CD14-positive monocyte (primary cell): ENCODE measurements at regions not wholly inside any gene's neighbourhood (a gene's known extent, or its start where the extent isn't known, plus 50 kb on each side); places are given as distances from the start of the nearest gene placed in this dataset.

Experiments
- DNase-seq, 3 donors: peaks; one replicate each; pipeline ENCODE4 v3.0.0-alpha.2; 2011 to 2022
- H2AFZ ChIP-seq: 2 replicates; pipeline ENCODE4 v1.6.0; 2012; ENCODE audit warnings: mild to moderate bottlenecking, low read depth, low read length, inconsistent platforms; ENCODE audit not compliant: insufficient read depth, poor library complexity, severe bottlenecking
- H3K27ac ChIP-seq, 2 donors: 1 replicate in 1 of 2; 2 replicates in 1 of 2; pipeline ENCODE4 v1.5.1; 2012 to 2013; ENCODE audit warnings: low read length in 2 of 2, control low read depth in 1 of 2, inconsistent platforms in 1 of 2, low read depth in 1 of 2, mild to moderate bottlenecking in 1 of 2
- H3K27me3 ChIP-seq, 2 donors: one replicate each; pipeline versions ENCODE4 v1.6.0 to v1.6.1; 2011 to 2013; ENCODE audit warnings: low read length in 2 of 2; ENCODE audit not compliant: control insufficient read depth in 2 of 2, insufficient read depth in 2 of 2
- H3K36me3 ChIP-seq, 2 donors: replicated peaks in 1 of 2; 1 replicate in 1 of 2; 2 replicates in 1 of 2; pipeline versions ENCODE4 v1.5.1 to v1.6.1; 2012 to 2013; ENCODE audit warnings: low read length in 2 of 2, control low read depth in 1 of 2, inconsistent platforms in 1 of 2, mild to moderate bottlenecking in 1 of 2; ENCODE audit not compliant: insufficient read depth in 2 of 2, control insufficient read depth in 1 of 2
- H3K4me1 ChIP-seq, 2 donors: 1 replicate in 1 of 2; 2 replicates in 1 of 2; pipeline versions ENCODE4 v1.5.1 to v1.6.1; 2012 to 2013; ENCODE audit warnings: low read length in 2 of 2, control low read depth in 1 of 2, inconsistent platforms in 1 of 2, mild to moderate bottlenecking in 1 of 2, moderate library complexity in 1 of 2; ENCODE audit not compliant: insufficient read depth in 2 of 2, control insufficient read depth in 1 of 2
- H3K4me2 ChIP-seq: replicated peaks from 2 replicates; pipeline ENCODE3; 2012; ENCODE audit warnings: low read length, moderate library complexity, mild to moderate bottlenecking; ENCODE audit not compliant: poor library complexity, severe bottlenecking; ENCODE audit errors: extremely low read depth
- H3K4me3 ChIP-seq, 3 experiments: fragments of 200-600 bp in 1 of 3; sonication (generic) in 1 of 3; replicated peaks in 1 of 3; 1 replicate in 2 of 3; 2 replicates in 1 of 3; pipeline ENCODE4 v1.5.1; 2011 to 2013; ENCODE audit warnings: low read length in 3 of 3, mild to moderate bottlenecking in 3 of 3, control low read depth in 2 of 3, low read depth in 2 of 3, inconsistent platforms in 1 of 3, moderate library complexity in 1 of 3
- H3K79me2 ChIP-seq: 2 replicates; pipeline ENCODE4 v1.6.0; 2012; ENCODE audit warnings: mild to moderate bottlenecking, control low read depth, inconsistent platforms, low read length, moderate library complexity; ENCODE audit not compliant: insufficient read depth
- H3K9ac ChIP-seq: 2 replicates; pipeline ENCODE4 v1.6.0; 2017; ENCODE audit warnings: low read length, mild to moderate bottlenecking; ENCODE audit not compliant: insufficient read depth, poor library complexity, severe bottlenecking
- H3K9me3 ChIP-seq, 2 donors: replicated peaks in 1 of 2; 1 replicate in 1 of 2; 2 replicates in 1 of 2; pipeline versions ENCODE4 v1.5.1 to v1.6.1; 2012 to 2013; ENCODE audit warnings: low read length in 2 of 2, control low read depth in 1 of 2; ENCODE audit not compliant: control insufficient read depth in 1 of 2, insufficient read depth in 1 of 2
- H4K20me1 ChIP-seq: 2 replicates; pipeline ENCODE4 v1.6.0; 2012; ENCODE audit warnings: mild to moderate bottlenecking, low read length, control low read depth, moderate library complexity; ENCODE audit not compliant: insufficient read depth
- H3K27ac Mint-ChIP-seq, 7 donors: one replicate each; pipeline ENCODE4 v1.8.0; 2020; ENCODE audit warnings: mild to moderate bottlenecking in 7 of 7, mixed read lengths in 7 of 7, moderate library complexity in 6 of 7, inconsistent platforms in 2 of 7
- H3K27me3 Mint-ChIP-seq, 3 donors: one replicate each; pipeline ENCODE4 v1.8.0; 2021 to 2022; ENCODE audit warnings: low read depth in 3 of 3, mild to moderate bottlenecking in 3 of 3, mixed read lengths in 3 of 3, moderate library complexity in 3 of 3, inconsistent platforms in 1 of 3
- H3K36me3 Mint-ChIP-seq, 2 donors: one replicate each; pipeline ENCODE4 v1.8.0; 2020; ENCODE audit warnings: mixed read lengths in 2 of 2, inconsistent platforms in 1 of 2, mild to moderate bottlenecking in 1 of 2
- H3K4me1 Mint-ChIP-seq: one replicate; pipeline ENCODE4 v1.8.0; 2020; ENCODE audit warnings: mild to moderate bottlenecking, mixed read lengths
- H3K4me3 Mint-ChIP-seq, 2 donors: one replicate each; pipeline ENCODE4 v1.8.0; 2020; ENCODE audit warnings: mild to moderate bottlenecking in 2 of 2, mixed read lengths in 2 of 2, moderate library complexity in 1 of 2
- H3K9me3 Mint-ChIP-seq, 7 donors: one replicate each; pipeline ENCODE4 v1.8.0; 2020 to 2022; ENCODE audit warnings: mixed read lengths in 7 of 7, mild to moderate bottlenecking in 6 of 7, moderate library complexity in 6 of 7, inconsistent platforms in 2 of 7
- WGBS: methylation state at CpG from one replicate; pipeline ENCODE4 v1.1.5; 2013; ENCODE audit warnings: missing lambda C conversion rate; ENCODE audit not compliant: insufficient coverage; 5-methylcytosine and 5-hydroxymethylcytosine counted together
- intact Hi-C, 2 donors: fragments of 100-400 bp; cut with micrococcal nuclease; formaldehyde crosslinking; loops; one replicate each; pipeline versions ENCODE4 v1.15.0 to v1.15.1; 2023
- TF ChIP-seq, protein P1 (sequence below): fragments of 200-600 bp; IDR thresholded peaks from one replicate; pipeline ENCODE4 v1.8.0; 2022; ENCODE audit warnings: antibody characterized with exemption, mild to moderate bottlenecking

DNA sequence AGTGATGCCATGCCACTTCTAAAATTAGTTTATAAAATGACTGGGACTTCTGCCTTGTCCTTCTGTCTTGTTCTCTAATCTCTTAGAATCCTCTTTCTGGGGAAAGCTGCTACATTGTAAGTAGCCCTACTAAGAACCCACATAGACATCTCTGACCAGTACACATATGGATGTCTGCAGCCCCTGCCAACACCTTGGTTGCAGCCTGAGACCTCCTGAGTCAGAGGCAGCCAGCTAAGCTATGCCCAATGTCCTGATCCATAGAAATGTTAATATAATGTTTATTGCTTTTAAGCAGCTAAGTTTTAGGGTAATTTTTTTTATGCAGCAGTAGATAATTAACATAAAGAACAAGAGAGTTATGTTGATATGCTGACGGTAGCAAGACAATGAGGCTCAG is 1029.5 kb upstream of the INTU start:
- no CpG with 5 or more reads among the region's 1 CpG for WGBS
- intact Hi-C loops = no loop called here
- Histone ChIP-seq H3K4me1 (no peaks in the 10 kb centered on the region), H3K36me3 (no peaks in the 10 kb centered on the region), H2AFZ (no peak overlapping the region), H3K79me2 (no peaks in the 10 kb centered on the region), H3K27me3 (no peaks in the 10 kb centered on the region), H3K9me3 (no peaks in the 10 kb centered on the region), H3K4me2 (no peak overlapping the region), H4K20me1 (no peaks in the 10 kb centered on the region), H3K27ac (no peak overlapping the region), H3K4me3 (no peak overlapping the region), H3K9ac (no peak overlapping the region)
- DNase-seq = no peak
- TF ChIP-seq, protein P1, sequence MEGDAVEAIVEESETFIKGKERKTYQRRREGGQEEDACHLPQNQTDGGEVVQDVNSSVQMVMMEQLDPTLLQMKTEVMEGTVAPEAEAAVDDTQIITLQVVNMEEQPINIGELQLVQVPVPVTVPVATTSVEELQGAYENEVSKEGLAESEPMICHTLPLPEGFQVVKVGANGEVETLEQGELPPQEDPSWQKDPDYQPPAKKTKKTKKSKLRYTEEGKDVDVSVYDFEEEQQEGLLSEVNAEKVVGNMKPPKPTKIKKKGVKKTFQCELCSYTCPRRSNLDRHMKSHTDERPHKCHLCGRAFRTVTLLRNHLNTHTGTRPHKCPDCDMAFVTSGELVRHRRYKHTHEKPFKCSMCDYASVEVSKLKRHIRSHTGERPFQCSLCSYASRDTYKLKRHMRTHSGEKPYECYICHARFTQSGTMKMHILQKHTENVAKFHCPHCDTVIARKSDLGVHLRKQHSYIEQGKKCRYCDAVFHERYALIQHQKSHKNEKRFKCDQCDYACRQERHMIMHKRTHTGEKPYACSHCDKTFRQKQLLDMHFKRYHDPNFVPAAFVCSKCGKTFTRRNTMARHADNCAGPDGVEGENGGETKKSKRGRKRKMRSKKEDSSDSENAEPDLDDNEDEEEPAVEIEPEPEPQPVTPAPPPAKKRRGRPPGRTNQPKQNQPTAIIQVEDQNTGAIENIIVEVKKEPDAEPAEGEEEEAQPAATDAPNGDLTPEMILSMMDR = no peak
- Mint-ChIP-seq H3K4me1 (no peaks in the 10 kb centered on the region), H3K27me3 (no peaks in the 10 kb centered on the region), H3K36me3 (no peaks in the 10 kb centered on the region), H3K27ac (no peak overlapping the region), H3K4me3 (no peak overlapping the region), H3K9me3 (no peaks in the 10 kb centered on the region)

DNA sequence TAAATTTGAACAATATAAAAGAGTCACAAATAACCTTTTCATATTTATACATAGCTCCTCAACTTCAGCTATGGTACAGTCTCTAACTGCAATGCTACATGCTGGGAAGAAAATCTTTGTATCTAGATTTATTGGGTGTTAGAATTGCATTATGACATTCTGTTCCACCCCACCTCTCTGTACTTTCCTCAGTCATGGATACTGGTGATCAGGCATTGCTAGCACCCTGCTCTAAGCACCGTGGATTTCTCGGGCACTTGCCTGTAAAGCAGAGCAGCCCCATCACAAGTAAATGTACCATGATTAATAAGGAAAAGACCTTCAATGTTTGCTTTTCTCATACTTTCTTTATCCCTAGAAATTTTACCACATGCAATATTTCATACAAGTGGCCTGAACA is 1028.9 kb upstream of the INTU start:
- Mint-ChIP-seq H3K27me3 (no peaks in the 10 kb centered on the region), H3K4me3 (no peak overlapping the region), H3K9me3 (no peaks in the 10 kb centered on the region), H3K4me1 (no peaks in the 10 kb centered on the region), H3K36me3 (no peaks in the 10 kb centered on the region), H3K27ac (no peak overlapping the region)
- Histone ChIP-seq H3K27me3 (no peaks in the 10 kb centered on the region), H3K4me3 (no peak overlapping the region), H3K9ac (no peak overlapping the region), H2AFZ (no peak overlapping the region), H4K20me1 (no peaks in the 10 kb centered on the region), H3K4me2 (no peak overlapping the region), H3K36me3 (no peaks in the 10 kb centered on the region), H3K9me3 (no peaks in the 10 kb centered on the region), H3K27ac (no peak overlapping the region), H3K79me2 (no peaks in the 10 kb centered on the region), H3K4me1 (no peaks in the 10 kb centered on the region)
- intact Hi-C loops = no loop called here
- TF ChIP-seq, protein P1 = no peak
- DNase-seq = no peak
- no CpG with 5 or more reads among the region's 2 CpGs for WGBS
